ENCODE measurements at regions not wholly inside any gene's neighbourhood (a gene's known extent, or its start where the extent isn't known, plus 50 kb on each side); places are given as distances from the start of the nearest gene placed in this dataset.

GRCh38 chr4:114196606-114197005 is 217.2 kb upstream of the ARSJ start:
- TF ChIP-seq CTCF (conservative IDR thresholded peaks at IDR 0.05 in 1 of 2, IDR thresholded peaks at IDR 0.05 in 1 of 2; ENCODE audit: low read depth in 1 of 2, low read length in 2 of 2) = no peak
- TF ChIP-seq EZH2 (IDR thresholded peaks at IDR 0.05; ENCODE audit: low read length, missing control alignments) = no peak

Measured in fibroblast of lung (primary cell).